Putamen (tissue), 1 donor: ENCODE measurements at regions not wholly inside any gene's neighbourhood (a gene's known extent, or its start where the extent isn't known, plus 50 kb on each side); places are given as distances from the start of the nearest gene placed in this dataset.
A peak's percentile ranks its signal among the peaks of the same experiment; 100 is the strongest.

ENCODE experiments used
- DNase-seq: peaks from one replicate; pipeline ENCODE4 v3.0.0-alpha.2; 2016; ENCODE audit warnings: low spot score

- DNase-seq, result no peak
These were observed 189.8 kb upstream of the PRKCQ start for GRCh38 chr10:6769704-6770417.

GRCh38 chr10:6766131-6766801 is 186.2 kb upstream of the PRKCQ start:
- no peak for DNase-seq

- DNase-seq, result no peak
These were observed 183.3 kb upstream of the PRKCQ start for GRCh38 chr10:6763423-6763822.

GRCh38 chr10:6763001-6763400 is 182.9 kb upstream of the PRKCQ start:
- no peak for DNase-seq

GRCh38 chr10:6759961-6760360 is 179.9 kb upstream of the PRKCQ start:
- DNase-seq, result no peak

GRCh38 chr10:6757158-6757557 is 177.1 kb upstream of the PRKCQ start:
- no peak for DNase-seq

- no peak for DNase-seq
These were observed 176.6 kb upstream of the PRKCQ start for GRCh38 chr10:6756716-6757115.

- peak; percentile 58 for DNase-seq
These were observed 175.8 kb upstream of the PRKCQ start for GRCh38 chr10:6755781-6756460.

GRCh38 chr10:6753644-6754043 is 173.6 kb upstream of the PRKCQ start:
- DNase-seq, result no peak

GRCh38 chr10:6751363-6751762 is 171.3 kb upstream of the PRKCQ start:
- DNase-seq, result no peak

- no peak for DNase-seq
These were observed 169.0 kb upstream of the PRKCQ start for GRCh38 chr10:6748981-6749635.

GRCh38 chr10:6748029-6748428 is 168.0 kb upstream of the PRKCQ start:
- no peak for DNase-seq

- DNase-seq, result no peak
These were observed 166.7 kb upstream of the PRKCQ start for GRCh38 chr10:6746782-6747181.

- DNase-seq, result no peak
These were observed 163.3 kb upstream of the PRKCQ start for GRCh38 chr10:6743291-6743849.

- no peak for DNase-seq
These were observed 161.5 kb upstream of the PRKCQ start for GRCh38 chr10:6741541-6741941.

GRCh38 chr10:6739530-6740174 is 159.6 kb upstream of the PRKCQ start:
- no peak for DNase-seq

GRCh38 chr10:6738112-6738768 is 158.2 kb upstream of the PRKCQ start:
- DNase-seq, result no peak

- DNase-seq, result no peak
These were observed 157.7 kb upstream of the PRKCQ start for GRCh38 chr10:6737758-6738111.

- no peak for DNase-seq
These were observed 157.1 kb upstream of the PRKCQ start for GRCh38 chr10:6737080-6737641.

GRCh38 chr10:6734286-6734685 is 154.2 kb upstream of the PRKCQ start:
- DNase-seq, result no peak

- no peak for DNase-seq
These were observed 149.8 kb upstream of the PRKCQ start for GRCh38 chr10:6729861-6730344.
